Activated effector memory CD4-positive, alpha-beta T cell treated with Interleukin-2 at 50 U/mL for 16 hours (primary cell): ENCODE measurements at regions not wholly inside any gene's neighbourhood (a gene's known extent, or its start where the extent isn't known, plus 50 kb on each side); places are given as distances from the start of the nearest gene placed in this dataset.
A peak's percentile ranks its signal among the peaks of the same experiment; 100 is the strongest.

Source experiments
- DNase-seq: peaks from one replicate; pipeline ENCODE4 v3.0.0-alpha.2; 2020

- DNase-seq: no peak
These were observed 89.2 kb upstream of the COL5A2 start for GRCh38 chr2:189268763-189269162.

GRCh38 chr2:189273734-189274133 lies 94.2 kb upstream of the COL5A2 start:
- DNase-seq: no peak

GRCh38 chr2:189274361-189274760 lies 94.8 kb upstream of the COL5A2 start:
- DNase-seq: no peak

- no peak for DNase-seq
These were observed 96.7 kb upstream of the COL5A2 start for GRCh38 chr2:189276277-189276676.

- DNase-seq: no peak
These were observed 101.6 kb upstream of the COL5A2 start for GRCh38 chr2:189281201-189281600.

GRCh38 chr2:189285349-189285748 lies 105.8 kb upstream of the COL5A2 start:
- no peak for DNase-seq

- DNase-seq: no peak
These were observed 106.5 kb upstream of the COL5A2 start for GRCh38 chr2:189285962-189286645.

- no peak for DNase-seq
These were observed 107.8 kb upstream of the COL5A2 start for GRCh38 chr2:189287363-189287762.

- DNase-seq: no peak
These were observed 108.5 kb upstream of the COL5A2 start for GRCh38 chr2:189287982-189288521.

GRCh38 chr2:189291460-189291859 lies 111.9 kb upstream of the COL5A2 start:
- DNase-seq: no peak

GRCh38 chr2:189293164-189293563 lies 113.6 kb upstream of the COL5A2 start:
- DNase-seq: no peak

- DNase-seq: no peak
These were observed 117.9 kb upstream of the COL5A2 start for GRCh38 chr2:189297446-189297845.

GRCh38 chr2:189298038-189298437 lies 118.5 kb upstream of the COL5A2 start:
- no peak for DNase-seq

GRCh38 chr2:189298481-189298880 lies 118.9 kb upstream of the COL5A2 start:
- no peak for DNase-seq

- DNase-seq: no peak
These were observed 120.4 kb upstream of the COL5A2 start for GRCh38 chr2:189299974-189300373.

- DNase-seq: peak; percentile 16
These were observed 121.4 kb upstream of the COL5A2 start for GRCh38 chr2:189300916-189301315.

GRCh38 chr2:189302274-189302948 lies 122.8 kb upstream of the COL5A2 start:
- DNase-seq: no peak

GRCh38 chr2:189304360-189304759 lies 124.8 kb upstream of the COL5A2 start:
- DNase-seq: peak; percentile 37

GRCh38 chr2:189305291-189305943 lies 125.9 kb upstream of the COL5A2 start:
- DNase-seq: no peak

- no peak for DNase-seq
These were observed 127.0 kb upstream of the COL5A2 start for GRCh38 chr2:189306525-189306924.

- DNase-seq: no peak
These were observed 128.7 kb upstream of the COL5A2 start for GRCh38 chr2:189308056-189308790.

GRCh38 chr2:189309331-189309730 lies 129.8 kb upstream of the COL5A2 start:
- DNase-seq: no peak

- no peak for DNase-seq
These were observed 129.1 kb upstream of the WDR75 start for GRCh38 chr2:189312211-189312610.
